Neural crest cell (in vitro differentiated cells): ENCODE measurements at regions not wholly inside any gene's neighbourhood (a gene's known extent, or its start where the extent isn't known, plus 50 kb on each side); places are given as distances from the start of the nearest gene placed in this dataset.

Source experiments
- DNase-seq: peaks from one replicate; pipeline ENCODE4 v3.0.0; 2021; ENCODE audit warnings: low read depth, mixed read lengths, low spot score
- H3K27ac Mint-ChIP-seq: one replicate; pipeline ENCODE4 v1.8.0; 2021; ENCODE audit warnings: mild to moderate bottlenecking, mixed read lengths; ENCODE audit not compliant: unreplicated experiment
- H3K27me3 Mint-ChIP-seq: 2 replicates; pipeline ENCODE4 v1.8.0; 2021; ENCODE audit warnings: low read depth, mild to moderate bottlenecking, mixed read lengths
- H3K36me3 Mint-ChIP-seq: 2 replicates; pipeline ENCODE4 v1.8.0; 2021; ENCODE audit warnings: low read depth, mild to moderate bottlenecking, mixed read lengths
- H3K4me1 Mint-ChIP-seq: 2 replicates; pipeline ENCODE4 v1.8.0; 2021; ENCODE audit warnings: mixed read lengths
- H3K4me3 Mint-ChIP-seq: one replicate; pipeline ENCODE4 v1.8.0; 2021; ENCODE audit warnings: mild to moderate bottlenecking, mixed read lengths
- H3K9me3 Mint-ChIP-seq: 2 replicates; pipeline ENCODE4 v1.8.0; 2021; ENCODE audit warnings: mixed read lengths
- CTCF ChIP-seq: fragments of 200-600 bp; sonication (generic); conservative IDR thresholded peaks from 2 replicates; pipeline ENCODE4 v1.5.0; 2021; ENCODE audit warnings: antibody characterized with exemption, mild to moderate bottlenecking

DNA sequence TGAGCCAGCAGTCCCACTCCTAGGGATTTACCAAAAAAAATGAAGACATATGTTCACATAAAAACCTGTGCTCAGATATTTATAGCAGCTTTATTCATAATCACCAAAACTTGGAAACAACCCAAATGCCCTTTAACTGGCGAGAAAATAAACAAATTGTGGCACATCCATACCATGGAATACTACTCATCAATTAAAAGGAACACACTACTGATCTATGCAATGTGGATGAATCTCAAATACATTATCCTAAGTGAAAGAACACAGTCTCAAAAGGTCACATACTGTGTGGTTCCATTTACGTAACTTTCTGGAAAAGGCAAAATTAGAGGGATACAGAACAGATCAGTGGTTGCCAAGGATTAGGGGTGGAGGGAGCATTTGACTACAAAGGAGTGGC, 394.5 kb downstream of the SHQ1 start:
- peaks cover 48% of the 10 kb centered on the region for H3K27me3 Mint-ChIP-seq
- H3K9me3 Mint-ChIP-seq, result no peaks in the 10 kb centered on the region
- no peaks in the 10 kb centered on the region for H3K36me3 Mint-ChIP-seq
- no peak overlapping the region for H3K27ac Mint-ChIP-seq
- DNase-seq, result no peak
- TF ChIP-seq CTCF, result no peak
- H3K4me1 Mint-ChIP-seq, result peaks cover 8% of the 10 kb centered on the region
- H3K4me3 Mint-ChIP-seq, result no peak overlapping the region

DNA sequence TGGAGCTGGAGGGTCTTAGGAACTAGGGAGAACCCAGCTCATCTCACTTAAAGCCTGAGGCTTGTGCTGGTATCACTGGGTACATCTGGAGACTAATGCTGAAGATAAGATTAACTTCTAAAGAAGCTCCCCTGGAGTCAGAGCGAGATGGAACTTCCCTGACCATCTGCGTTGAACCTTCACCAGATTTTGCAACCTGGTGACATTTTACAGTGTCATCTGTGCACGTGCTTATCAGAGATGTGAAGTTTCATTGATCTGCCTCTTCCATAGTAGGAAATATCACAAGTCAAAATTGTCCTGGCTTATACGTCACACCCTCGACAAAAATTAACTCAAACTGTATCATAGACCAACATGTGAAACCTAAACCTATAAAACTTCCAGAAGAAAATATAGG, 395.5 kb downstream of the SHQ1 start:
- Mint-ChIP-seq H3K9me3 (no peaks in the 10 kb centered on the region), H3K4me1 (peaks cover 16% of the 10 kb centered on the region), H3K27ac (no peak overlapping the region), H3K27me3 (peaks cover 55% of the 10 kb centered on the region), H3K4me3 (no peak overlapping the region), H3K36me3 (no peaks in the 10 kb centered on the region)
- no peak for TF ChIP-seq CTCF
- no peak for DNase-seq

DNA sequence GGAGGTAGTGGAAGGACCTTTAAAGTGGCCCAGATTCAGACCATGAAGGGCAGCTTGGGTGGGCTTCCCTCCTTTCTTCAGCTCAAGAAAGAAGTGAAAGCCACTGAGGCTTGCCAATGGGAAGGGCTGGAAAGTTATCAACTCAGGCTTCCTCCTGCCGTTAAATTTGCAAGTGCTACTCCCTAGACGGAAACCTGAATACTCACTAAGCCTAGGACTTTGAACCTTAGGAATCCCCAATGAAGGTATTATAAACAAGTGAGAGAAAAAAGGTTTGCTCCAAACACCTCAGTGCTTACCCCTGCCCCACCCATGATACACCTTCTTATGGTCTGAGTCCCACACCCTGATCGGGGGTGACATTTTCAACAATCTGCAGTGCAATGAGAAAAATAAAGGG, 396.4 kb downstream of the SHQ1 start:
- Mint-ChIP-seq H3K27me3 (peaks cover 59% of the 10 kb centered on the region), H3K4me3 (no peak overlapping the region), H3K4me1 (peaks cover 18% of the 10 kb centered on the region), H3K27ac (no peak overlapping the region), H3K36me3 (no peaks in the 10 kb centered on the region), H3K9me3 (no peaks in the 10 kb centered on the region)
- no peak for TF ChIP-seq CTCF
- DNase-seq, result no peak

- no peak overlapping the region for H3K4me3 Mint-ChIP-seq
- H3K27ac Mint-ChIP-seq, result no peak overlapping the region
- DNase-seq, result no peak
- H3K36me3 Mint-ChIP-seq, result no peaks in the 10 kb centered on the region
- peaks cover 61% of the 10 kb centered on the region for H3K27me3 Mint-ChIP-seq
- H3K9me3 Mint-ChIP-seq, result no peaks in the 10 kb centered on the region
- H3K4me1 Mint-ChIP-seq, result peaks cover 30% of the 10 kb centered on the region
- no peak for TF ChIP-seq CTCF
These were observed 398.7 kb downstream of the SHQ1 start for GRCh38 chr3:72449551-72449950.

DNA sequence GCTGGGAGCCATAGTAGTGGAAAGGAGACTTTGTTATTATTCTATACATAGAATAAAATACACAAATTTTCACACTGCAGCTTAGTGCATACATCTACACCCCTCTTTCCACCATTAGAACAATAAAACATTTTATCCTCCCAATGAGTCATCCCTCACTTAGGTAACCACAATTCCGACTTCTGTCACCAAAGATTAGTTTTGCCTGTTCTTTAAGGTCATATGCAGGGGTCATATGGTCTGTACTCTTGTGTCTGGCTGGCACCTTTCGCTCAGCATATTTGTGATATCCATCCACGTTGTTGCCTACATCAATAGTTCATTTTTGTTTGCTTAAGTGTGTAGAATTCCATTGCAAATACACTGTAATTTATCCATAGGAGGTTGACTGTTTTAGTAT, 399.4 kb downstream of the SHQ1 start:
- H3K4me3 Mint-ChIP-seq, result peak overlapping the region; percentile 92
- no peak for TF ChIP-seq CTCF
- DNase-seq, result no peak
- peaks cover 57% of the 10 kb centered on the region for H3K27me3 Mint-ChIP-seq
- no peaks in the 10 kb centered on the region for H3K36me3 Mint-ChIP-seq
- H3K9me3 Mint-ChIP-seq, result no peaks in the 10 kb centered on the region
- no peak overlapping the region for H3K27ac Mint-ChIP-seq
- H3K4me1 Mint-ChIP-seq, result peaks cover 37% of the 10 kb centered on the region

GRCh38 chr3:72448375-72448823, 399.8 kb downstream of the SHQ1 start:
- H3K36me3 Mint-ChIP-seq, result peaks cover 2% of the 10 kb centered on the region
- H3K27ac Mint-ChIP-seq, result no peak overlapping the region
- peaks cover 53% of the 10 kb centered on the region for H3K27me3 Mint-ChIP-seq
- H3K9me3 Mint-ChIP-seq, result no peaks in the 10 kb centered on the region
- no peak for TF ChIP-seq CTCF
- H3K4me1 Mint-ChIP-seq, result peaks cover 41% of the 10 kb centered on the region
- H3K4me3 Mint-ChIP-seq, result peak overlapping the region; percentile 92
- no peak for DNase-seq
